ENCODE measurements at regions not wholly inside any gene's neighbourhood (a gene's known extent, or its start where the extent isn't known, plus 50 kb on each side); places are given as distances from the start of the nearest gene placed in this dataset.

- TF ChIP-seq CTCF (IDR thresholded peaks at IDR 0.05; ENCODE audit: extremely low read depth, missing control alignments): no peak
- no peak for DNase-seq (ENCODE audit: low spot score)
Measured at GRCh38 chr2:22494156-22494555, 890.8 kb upstream of the KLHL29 start.

- DNase-seq (ENCODE audit: low spot score): no peak
- TF ChIP-seq CTCF (IDR thresholded peaks at IDR 0.05; ENCODE audit: extremely low read depth, missing control alignments): no peak
Measured at GRCh38 chr2:22497064-22497463, 887.9 kb upstream of the KLHL29 start.

- DNase-seq (ENCODE audit: low spot score): no peak
- no peak for TF ChIP-seq CTCF (IDR thresholded peaks at IDR 0.05; ENCODE audit: extremely low read depth, missing control alignments)
Measured at GRCh38 chr2:22497789-22498188, 887.2 kb upstream of the KLHL29 start.

GRCh38 chr2:22499082-22499839 is 885.7 kb upstream of the KLHL29 start:
- no peak for DNase-seq (ENCODE audit: low spot score)
- no peak for TF ChIP-seq CTCF (IDR thresholded peaks at IDR 0.05; ENCODE audit: extremely low read depth, missing control alignments)

- DNase-seq (ENCODE audit: low spot score): no peak
Measured at GRCh38 chr2:22500555-22500935, 884.4 kb upstream of the KLHL29 start.

GRCh38 chr2:22501851-22502250 is 883.1 kb upstream of the KLHL29 start:
- DNase-seq (ENCODE audit: low spot score): no peak
- TF ChIP-seq CTCF (IDR thresholded peaks at IDR 0.05; ENCODE audit: extremely low read depth, missing control alignments): no peak

More at GRCh38 chr2:22500555-22500935, 884.4 kb upstream of the KLHL29 start:
- no peak for TF ChIP-seq CTCF (IDR thresholded peaks at IDR 0.05; ENCODE audit: extremely low read depth, missing control alignments)

GRCh38 chr2:22513563-22513962 is 871.4 kb upstream of the KLHL29 start:
- TF ChIP-seq CTCF (IDR thresholded peaks at IDR 0.05; ENCODE audit: extremely low read depth, missing control alignments): no peak
- DNase-seq (ENCODE audit: low spot score): no peak

Data from GM20000 (cell line).